ENCODE measurements at regions not wholly inside any gene's neighbourhood (a gene's known extent, or its start where the extent isn't known, plus 50 kb on each side); places are given as distances from the start of the nearest gene placed in this dataset.

DNA sequence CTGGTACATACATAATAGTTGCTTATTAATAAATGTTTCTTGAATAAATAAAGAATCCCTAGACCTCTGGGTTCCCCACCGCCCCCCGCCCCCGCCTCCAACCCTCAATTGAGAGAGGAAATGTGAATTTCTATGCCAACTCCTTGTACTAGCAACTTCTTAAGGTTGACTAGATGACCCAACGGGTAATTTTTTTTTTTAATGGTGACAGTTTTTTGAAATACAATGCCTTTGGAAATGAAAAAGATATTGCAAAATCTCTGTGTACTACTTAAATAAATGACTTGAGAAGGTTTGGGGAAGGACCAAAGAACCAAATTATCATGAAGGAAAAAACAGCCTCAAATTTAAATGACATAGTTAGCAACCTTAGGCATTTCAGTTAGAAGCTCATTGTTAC, 640.3 kb downstream of the TBC1D4 start:
- Mint-ChIP-seq H3K9me3 (no peaks in the 10 kb centered on the region), H3K4me3 (no peak overlapping the region), H3K36me3 (ENCODE audit: low read depth) (no peaks in the 10 kb centered on the region), H3K4me1 (no peaks in the 10 kb centered on the region), H3K27ac (no peak overlapping the region), H3K27me3 (no peaks in the 10 kb centered on the region)
- ATAC-seq (no peak), DNase-seq (no peak)

DNA sequence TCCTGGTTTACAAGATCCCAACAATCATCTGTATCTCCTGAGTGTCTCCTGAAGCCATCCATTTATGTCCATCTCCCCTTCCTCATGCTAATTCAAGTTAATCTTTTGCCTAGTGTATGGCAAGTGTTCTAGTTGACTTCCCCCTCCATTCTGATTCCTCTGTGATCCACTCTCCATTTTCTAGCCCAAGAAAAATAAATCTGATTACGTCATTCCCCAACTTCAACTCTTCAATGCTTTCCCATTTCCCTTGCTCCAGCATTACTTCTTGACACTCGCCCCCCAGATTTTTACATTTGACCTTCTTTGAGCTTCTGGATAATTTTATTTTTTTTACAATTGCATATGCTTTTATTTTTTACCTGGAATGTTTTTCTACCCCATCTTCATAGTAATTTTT, 640.8 kb downstream of the TBC1D4 start:
- Mint-ChIP-seq H3K27ac (no peak overlapping the region), H3K4me1 (no peaks in the 10 kb centered on the region), H3K4me3 (no peak overlapping the region), H3K27me3 (no peaks in the 10 kb centered on the region), H3K9me3 (no peaks in the 10 kb centered on the region), H3K36me3 (ENCODE audit: low read depth) (no peaks in the 10 kb centered on the region)
- DNase-seq (no peak), ATAC-seq (no peak)

DNA sequence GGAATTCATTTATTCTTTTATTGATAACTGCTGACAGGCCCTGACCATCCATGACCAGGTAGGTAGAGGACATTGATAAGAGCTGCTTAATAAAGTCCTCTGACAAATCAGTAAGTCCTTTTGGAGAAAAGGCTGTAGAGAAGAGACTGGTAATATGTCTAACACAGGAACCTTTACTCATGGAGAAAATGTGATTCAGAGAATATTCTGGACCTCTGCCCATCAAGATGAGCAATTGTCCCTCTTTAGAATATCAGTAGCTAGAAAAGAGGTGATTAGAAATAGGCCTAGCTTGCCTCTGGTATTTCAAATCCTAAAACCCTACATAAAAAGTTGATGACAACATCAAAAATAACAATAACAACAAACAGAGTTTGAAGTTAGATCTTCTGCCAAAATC, 642.3 kb downstream of the TBC1D4 start:
- DNase-seq: no peak
- H3K36me3 Mint-ChIP-seq (ENCODE audit: low read depth): no peaks in the 10 kb centered on the region
- H3K4me1 Mint-ChIP-seq: no peaks in the 10 kb centered on the region
- no peak overlapping the region for H3K4me3 Mint-ChIP-seq
- H3K9me3 Mint-ChIP-seq: no peaks in the 10 kb centered on the region
- no peak overlapping the region for H3K27ac Mint-ChIP-seq
- ATAC-seq: no peak
- H3K27me3 Mint-ChIP-seq: no peaks in the 10 kb centered on the region

DNA sequence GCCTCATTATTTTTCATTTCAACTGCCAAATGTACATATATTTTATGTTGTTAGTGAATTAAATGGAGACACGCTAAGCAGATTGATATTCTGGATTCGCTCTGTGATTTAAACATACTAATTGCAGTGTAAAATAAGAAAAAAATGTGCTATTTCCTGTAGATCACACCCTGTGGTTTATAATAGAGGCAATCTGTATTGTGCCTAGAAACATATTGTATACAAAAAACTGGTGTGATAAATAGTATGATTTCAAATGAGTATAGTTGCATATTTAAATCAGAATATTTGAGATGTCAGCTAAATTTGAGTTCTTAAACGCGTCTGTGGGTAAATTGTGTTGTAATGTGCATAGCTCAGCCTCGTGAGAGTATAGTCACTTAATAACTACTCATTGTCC, 643.9 kb downstream of the TBC1D4 start:
- Mint-ChIP-seq H3K27me3 (no peaks in the 10 kb centered on the region), H3K36me3 (ENCODE audit: low read depth) (no peaks in the 10 kb centered on the region), H3K27ac (no peak overlapping the region), H3K4me3 (no peak overlapping the region), H3K4me1 (no peaks in the 10 kb centered on the region), H3K9me3 (no peaks in the 10 kb centered on the region)
- no peak for ATAC-seq
- DNase-seq: no peak

DNA sequence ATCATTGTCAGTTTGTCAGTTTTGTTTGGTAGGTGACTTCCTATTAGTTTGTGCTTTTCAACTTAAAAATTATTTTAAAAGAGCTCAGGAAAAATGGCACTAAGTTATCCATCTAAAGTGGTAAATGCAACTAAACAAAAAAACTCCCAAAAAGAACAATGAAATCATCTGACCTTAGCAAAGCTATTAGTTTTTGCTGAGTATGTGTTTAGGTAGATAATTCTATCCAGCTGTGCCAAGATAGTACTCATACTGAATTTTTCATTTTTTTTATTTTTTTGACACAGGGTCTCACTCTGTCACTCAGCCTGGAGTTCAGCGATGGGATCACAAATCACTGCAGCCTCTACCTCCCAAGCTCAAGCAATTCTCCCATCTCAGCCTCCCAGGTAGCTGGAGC, 645.3 kb downstream of the TBC1D4 start:
- DNase-seq (no peak), ATAC-seq (no peak)
- Mint-ChIP-seq H3K4me3 (no peak overlapping the region), H3K9me3 (no peaks in the 10 kb centered on the region), H3K27ac (no peak overlapping the region), H3K4me1 (no peaks in the 10 kb centered on the region), H3K36me3 (ENCODE audit: low read depth) (no peaks in the 10 kb centered on the region), H3K27me3 (no peaks in the 10 kb centered on the region)

DNA sequence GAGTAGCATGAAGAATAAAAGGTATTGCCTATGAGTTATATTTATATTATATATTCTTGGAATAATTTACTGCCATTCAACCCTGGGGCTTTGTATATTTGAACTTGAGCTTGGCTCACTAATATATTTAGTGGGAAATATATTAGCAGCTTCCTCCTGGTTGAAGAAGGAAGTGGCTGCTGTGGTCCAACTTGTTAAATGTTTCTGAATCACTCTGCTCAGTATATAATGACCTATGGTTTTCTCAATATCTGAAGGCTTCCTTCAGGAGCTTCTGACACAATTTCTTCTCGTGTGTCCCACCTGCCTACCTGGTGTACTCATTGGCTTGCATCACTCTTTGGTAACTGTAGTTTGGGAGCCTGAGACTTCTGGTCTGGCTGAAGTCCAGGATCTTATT, 646.4 kb downstream of the TBC1D4 start:
- no peak overlapping the region for H3K4me3 Mint-ChIP-seq
- H3K36me3 Mint-ChIP-seq (ENCODE audit: low read depth): no peaks in the 10 kb centered on the region
- no peak for ATAC-seq

DNA sequence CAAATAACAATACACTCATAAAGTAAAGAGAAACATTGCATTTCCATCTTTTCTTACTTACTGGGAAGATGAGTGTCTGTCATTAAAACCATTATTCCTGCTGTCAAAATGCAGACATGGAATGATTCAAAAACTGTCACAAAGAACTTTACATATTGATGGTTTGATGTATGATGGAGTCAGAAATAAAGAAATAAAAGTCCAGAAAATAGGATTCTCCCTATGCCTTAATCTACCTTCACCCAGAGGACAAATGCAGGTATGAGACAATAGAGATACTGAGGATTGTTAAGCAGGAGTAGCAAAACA, 656.1 kb downstream of the TBC1D4 start:
- no peaks in the 10 kb centered on the region for H3K9me3 Mint-ChIP-seq
- H3K4me1 Mint-ChIP-seq: no peaks in the 10 kb centered on the region
- H3K27ac Mint-ChIP-seq: no peak overlapping the region
- H3K27me3 Mint-ChIP-seq: no peaks in the 10 kb centered on the region
- no peaks in the 10 kb centered on the region for H3K36me3 Mint-ChIP-seq (ENCODE audit: low read depth)
- DNase-seq (no peak), ATAC-seq (no peak)
- no peak overlapping the region for H3K4me3 Mint-ChIP-seq

More for the DNA sequence above, 646.4 kb downstream of the TBC1D4 start:
- Mint-ChIP-seq H3K4me1 (no peaks in the 10 kb centered on the region), H3K9me3 (no peaks in the 10 kb centered on the region), H3K27ac (no peak overlapping the region), H3K27me3 (no peaks in the 10 kb centered on the region)
- no peak for DNase-seq

DNA sequence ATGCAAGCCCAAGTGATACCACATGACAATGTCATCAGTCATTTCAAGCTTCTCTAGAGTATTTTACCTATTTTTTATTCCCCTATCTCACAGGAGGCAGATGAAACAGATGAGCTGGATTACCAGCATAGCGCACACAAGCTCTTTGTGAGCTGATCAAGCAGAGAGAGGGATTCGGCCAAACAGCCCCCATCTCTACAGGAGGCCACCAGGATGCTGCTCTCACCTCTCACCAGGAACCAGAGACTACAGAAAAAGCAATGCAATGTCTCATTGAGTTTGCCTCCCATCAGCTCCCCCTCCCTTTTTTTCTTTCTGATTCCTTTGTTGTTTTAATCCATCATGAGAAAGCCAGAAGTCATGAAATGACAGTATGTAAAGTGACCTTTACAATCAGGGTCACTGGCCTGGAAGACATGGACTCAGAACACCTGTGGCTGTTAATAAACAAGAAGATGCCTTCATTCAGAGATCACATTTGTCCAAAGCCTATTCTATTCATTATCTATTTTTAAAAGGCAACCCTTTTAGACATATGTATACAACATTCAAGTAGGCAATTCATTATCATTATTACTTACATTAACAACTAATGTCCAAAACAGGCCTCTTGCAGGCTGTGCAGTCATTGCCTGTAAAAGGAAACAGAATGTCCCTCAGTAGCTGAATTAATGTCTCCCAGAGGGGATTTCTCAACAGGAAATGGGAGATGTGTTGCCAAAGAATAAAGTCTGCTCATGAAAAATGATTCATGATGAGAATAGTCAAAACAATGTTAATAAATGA, 656.6 kb downstream of the TBC1D4 start:
- Mint-ChIP-seq H3K27ac (no peak overlapping the region), H3K27me3 (no peaks in the 10 kb centered on the region), H3K36me3 (ENCODE audit: low read depth) (no peaks in the 10 kb centered on the region), H3K4me1 (no peaks in the 10 kb centered on the region), H3K4me3 (no peak overlapping the region), H3K9me3 (no peaks in the 10 kb centered on the region)
- DNase-seq (no peak), ATAC-seq (no peak)

DNA sequence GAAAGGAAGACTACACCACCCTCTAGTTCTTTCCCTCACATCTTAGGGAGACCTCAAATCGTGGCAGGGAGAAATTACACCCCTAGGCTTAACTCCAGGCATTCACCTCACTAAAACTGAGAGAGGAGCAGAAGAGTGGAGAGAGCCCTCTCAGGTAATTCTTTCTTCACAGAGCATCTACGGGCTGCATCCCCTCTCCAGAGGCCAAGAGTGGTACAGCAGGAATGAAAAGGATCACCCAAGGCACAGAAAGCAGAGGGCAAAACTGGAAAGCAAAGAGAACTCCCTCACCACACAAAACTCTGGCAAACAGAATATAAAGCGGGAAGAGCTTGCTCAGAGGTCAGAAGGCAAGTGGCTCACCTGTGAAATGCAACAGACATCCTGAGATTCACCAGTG, 661.2 kb downstream of the TBC1D4 start:
- DNase-seq (no peak), ATAC-seq (no peak)
- Mint-ChIP-seq H3K27me3 (peaks cover 3% of the 10 kb centered on the region), H3K9me3 (no peaks in the 10 kb centered on the region), H3K36me3 (ENCODE audit: low read depth) (no peaks in the 10 kb centered on the region), H3K4me3 (no peak overlapping the region), H3K27ac (no peak overlapping the region), H3K4me1 (no peaks in the 10 kb centered on the region)

DNA sequence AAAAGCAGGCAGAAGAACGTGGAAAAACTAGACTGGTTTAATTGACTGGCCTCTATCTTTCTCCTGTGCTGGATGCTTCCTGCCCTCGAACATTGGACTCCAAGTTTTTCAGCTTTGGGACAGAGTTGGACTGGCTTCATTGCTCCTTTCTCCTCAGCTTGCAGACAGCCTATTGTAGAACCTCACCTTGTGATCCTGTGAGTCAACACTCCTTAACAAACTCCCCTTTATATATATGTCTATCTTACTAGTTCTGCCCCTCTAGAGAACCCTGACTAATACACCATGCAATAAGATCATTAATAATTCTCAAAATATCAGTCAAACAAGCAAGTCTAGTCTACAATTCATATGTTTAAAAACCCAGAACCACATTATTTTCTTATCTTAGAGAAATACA, 662.4 kb downstream of the TBC1D4 start:
- no peaks in the 10 kb centered on the region for H3K36me3 Mint-ChIP-seq (ENCODE audit: low read depth)
- DNase-seq (no peak), ATAC-seq (no peak)
- H3K4me1 Mint-ChIP-seq: no peaks in the 10 kb centered on the region
- no peak overlapping the region for H3K4me3 Mint-ChIP-seq
- peaks cover 5% of the 10 kb centered on the region for H3K27me3 Mint-ChIP-seq
- H3K27ac Mint-ChIP-seq: no peak overlapping the region
- no peaks in the 10 kb centered on the region for H3K9me3 Mint-ChIP-seq

DNA sequence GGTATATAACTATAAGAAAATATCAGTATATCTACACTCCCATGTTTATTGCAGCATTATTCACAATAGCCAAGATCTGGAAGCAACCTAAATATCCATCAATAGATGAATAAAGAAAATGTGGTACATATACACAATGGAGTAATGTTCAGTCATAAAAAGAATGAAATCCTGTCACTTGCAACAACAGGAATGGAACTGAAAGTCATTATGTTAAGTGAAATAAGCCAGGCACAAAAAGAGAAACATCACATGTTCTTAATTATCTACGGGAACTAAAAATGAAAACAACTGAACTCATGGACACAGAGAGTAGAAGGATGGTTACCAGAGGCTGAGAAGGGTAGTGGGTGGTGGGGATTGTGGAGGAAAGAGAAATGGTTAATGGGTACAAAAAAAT, 665.2 kb downstream of the TBC1D4 start:
- H3K4me1 Mint-ChIP-seq: no peaks in the 10 kb centered on the region
- DNase-seq (no peak), ATAC-seq (no peak)
- H3K36me3 Mint-ChIP-seq (ENCODE audit: low read depth): no peaks in the 10 kb centered on the region
- peaks cover 8% of the 10 kb centered on the region for H3K9me3 Mint-ChIP-seq
- H3K4me3 Mint-ChIP-seq: no peak overlapping the region
- H3K27ac Mint-ChIP-seq: no peak overlapping the region
- peaks cover 7% of the 10 kb centered on the region for H3K27me3 Mint-ChIP-seq

DNA sequence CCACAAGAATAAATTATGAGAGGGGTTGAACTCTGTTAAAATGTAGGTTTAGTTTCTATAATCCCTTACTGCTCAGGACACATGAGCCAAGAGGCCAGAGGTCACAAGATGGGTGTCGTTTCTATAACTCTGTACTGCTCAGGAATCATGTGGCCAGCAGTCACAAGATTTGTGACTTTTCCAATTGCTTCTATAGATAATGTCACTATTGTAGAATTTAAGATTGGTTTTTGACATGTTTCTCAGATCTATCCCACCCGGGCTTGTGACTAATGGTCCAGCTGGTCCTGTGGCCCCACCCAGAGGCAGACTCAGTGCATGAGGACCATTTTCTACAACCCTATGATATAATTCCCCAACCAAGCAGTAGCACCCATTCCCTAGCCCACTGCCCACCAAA, 662.0 kb upstream of the KLF12 start:
- Mint-ChIP-seq H3K27me3 (peaks cover 12% of the 10 kb centered on the region), H3K27ac (no peak overlapping the region), H3K9me3 (peaks cover 8% of the 10 kb centered on the region), H3K36me3 (ENCODE audit: low read depth) (no peaks in the 10 kb centered on the region), H3K4me3 (no peak overlapping the region), H3K4me1 (no peaks in the 10 kb centered on the region)
- DNase-seq: no peak
- no peak for ATAC-seq

DNA sequence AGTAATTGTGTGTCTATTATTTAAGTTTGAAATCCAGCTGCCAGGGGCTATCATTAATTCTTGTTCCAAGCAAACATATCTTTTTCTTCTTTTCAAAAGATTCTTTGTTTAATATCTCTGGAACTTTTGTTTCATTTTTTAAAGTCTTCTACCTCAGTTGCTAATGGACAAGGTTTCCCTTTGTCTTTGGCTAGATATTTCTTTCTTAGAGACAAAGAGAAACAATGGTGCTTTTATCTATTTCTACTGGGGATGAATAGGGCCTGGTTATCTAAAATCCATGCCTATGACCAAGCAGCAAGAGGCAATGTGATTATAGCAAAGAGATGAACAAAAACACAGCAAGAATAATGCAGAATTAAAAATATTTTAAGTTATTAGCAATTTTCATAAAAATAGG, 661.3 kb upstream of the KLF12 start:
- ATAC-seq (no peak), DNase-seq (no peak)
- Mint-ChIP-seq H3K9me3 (peaks cover 8% of the 10 kb centered on the region), H3K4me3 (no peak overlapping the region), H3K27ac (no peak overlapping the region), H3K4me1 (no peaks in the 10 kb centered on the region), H3K27me3 (peaks cover 15% of the 10 kb centered on the region), H3K36me3 (ENCODE audit: low read depth) (no peaks in the 10 kb centered on the region)

DNA sequence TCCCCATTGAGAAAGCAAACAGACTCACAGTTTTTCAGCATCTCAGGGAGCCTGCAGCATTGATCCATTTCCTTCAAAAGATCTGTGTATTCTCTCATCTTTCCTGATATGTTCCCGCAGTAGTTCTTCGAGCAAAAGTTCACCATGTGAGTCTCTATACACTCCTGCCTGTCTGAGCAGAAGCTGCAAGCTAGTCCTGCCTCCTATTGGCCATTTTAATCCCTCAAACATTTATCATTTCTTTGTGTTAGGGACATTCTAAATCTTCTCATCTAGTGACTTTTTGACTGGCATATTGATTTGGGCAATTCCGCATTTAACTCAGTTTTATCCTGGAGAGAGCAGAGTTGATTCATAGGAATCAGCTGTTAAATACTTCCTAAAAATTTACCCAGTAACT, 660.4 kb upstream of the KLF12 start:
- peaks cover 15% of the 10 kb centered on the region for H3K27me3 Mint-ChIP-seq
- ATAC-seq: no peak
- no peaks in the 10 kb centered on the region for H3K4me1 Mint-ChIP-seq
- no peak overlapping the region for H3K4me3 Mint-ChIP-seq
- no peak for DNase-seq
- peaks cover 8% of the 10 kb centered on the region for H3K9me3 Mint-ChIP-seq
- H3K27ac Mint-ChIP-seq: no peak overlapping the region
- H3K36me3 Mint-ChIP-seq (ENCODE audit: low read depth): no peaks in the 10 kb centered on the region

DNA sequence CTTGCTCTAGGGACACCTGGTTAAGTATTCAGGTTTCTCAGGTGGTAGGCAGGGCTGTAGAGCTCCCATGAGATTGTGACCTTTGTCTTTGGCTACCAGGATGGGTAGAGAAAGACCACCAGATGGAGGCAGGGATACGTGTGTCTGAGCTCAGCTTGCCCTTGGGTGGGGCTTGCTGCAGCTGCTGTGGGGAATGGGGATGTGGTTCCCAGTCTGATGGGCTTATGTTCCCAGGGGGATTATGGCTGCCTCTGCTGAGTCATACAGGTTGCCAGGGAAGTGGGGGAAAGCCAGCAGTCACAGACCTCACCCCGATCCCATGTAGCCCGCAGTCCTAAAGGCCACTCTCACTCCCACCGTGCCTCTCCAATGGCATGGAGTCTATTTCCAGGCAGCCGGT, 659.9 kb upstream of the KLF12 start:
- Mint-ChIP-seq H3K4me1 (no peaks in the 10 kb centered on the region), H3K9me3 (peaks cover 8% of the 10 kb centered on the region), H3K36me3 (ENCODE audit: low read depth) (no peaks in the 10 kb centered on the region), H3K27me3 (peaks cover 11% of the 10 kb centered on the region), H3K4me3 (no peak overlapping the region), H3K27ac (no peak overlapping the region)
- DNase-seq (no peak), ATAC-seq (no peak)

DNA sequence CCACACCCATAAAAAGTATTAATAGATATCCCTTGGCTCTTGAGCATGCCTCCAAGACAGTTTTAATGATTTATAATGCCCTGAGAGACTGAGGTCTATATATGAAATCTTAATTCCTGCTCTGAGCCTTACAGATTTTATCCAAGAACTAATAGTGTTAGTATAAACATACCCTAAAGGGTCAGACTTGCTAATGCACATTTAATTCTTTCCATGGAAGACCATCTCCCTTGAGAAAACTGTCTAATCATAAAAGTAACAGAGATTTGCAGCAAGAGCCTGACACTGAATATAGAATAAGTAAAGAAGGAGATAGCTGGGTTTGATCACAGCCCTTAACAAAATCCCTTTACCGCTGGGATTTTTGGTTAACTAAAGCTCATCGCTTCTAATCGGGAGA, 650.8 kb upstream of the KLF12 start:
- Mint-ChIP-seq H3K4me1 (no peaks in the 10 kb centered on the region), H3K27ac (no peak overlapping the region), H3K27me3 (no peaks in the 10 kb centered on the region), H3K9me3 (no peaks in the 10 kb centered on the region), H3K36me3 (ENCODE audit: low read depth) (no peaks in the 10 kb centered on the region), H3K4me3 (no peak overlapping the region)
- no peak for DNase-seq
- ATAC-seq: no peak
